HEK293 (cell line): ENCODE measurements at regions not wholly inside any gene's neighbourhood (a gene's known extent, or its start where the extent isn't known, plus 50 kb on each side); places are given as distances from the start of the nearest gene placed in this dataset.

Source experiments
- CTCF ChIA-PET: fragments of 350-600 bp; formaldehyde crosslinking; extraction: SDS; loops from one replicate; lab custom pipeline; 2021; ENCODE audit warnings: antibody characterized with exemption; lab: Yijun Ruan, JAX
- POLR2A ChIA-PET: fragments of 300-600 bp; formaldehyde crosslinking; extraction: SDS; loops from one replicate; lab custom pipeline; 2020; ENCODE audit warnings: antibody characterized with exemption, inconsistent platforms; lab: Yijun Ruan, JAX
- H3K27ac ChIP-seq: fragments of 200-500 bp; sonication (Bioruptor generic); 2 replicates; pipeline ENCODE4 v1.5.1; 2014; ENCODE audit warnings: low read depth, low read length, control low read depth, inconsistent platforms; ENCODE audit errors: extremely low read depth
- H3K36me3 ChIP-seq, 2 experiments: fragments of 200-500 bp in 1 of 2; sonication (Bioruptor generic) in 1 of 2; 1 replicate in 1 of 2; 2 replicates in 1 of 2; pipeline ENCODE4 v1.5.1; 2014 to 2017; ENCODE audit warnings: inconsistent platforms in 2 of 2, low read length in 2 of 2; ENCODE audit not compliant: control insufficient read depth in 2 of 2, insufficient read depth in 1 of 2
- H3K4me1 ChIP-seq: fragments of 200-500 bp; sonication (Bioruptor generic); 2 replicates; pipeline ENCODE4 v1.5.1; 2014; ENCODE audit warnings: mild to moderate bottlenecking, low read length, inconsistent platforms; ENCODE audit not compliant: control insufficient read depth, insufficient read depth
- H3K4me3 ChIP-seq: 2 replicates; pipeline ENCODE4 v1.5.1; 2011; ENCODE audit warnings: low read depth, mild to moderate bottlenecking, control low read depth, low read length, moderate library complexity
- H3K9me3 ChIP-seq: fragments of 200-500 bp; sonication (Bioruptor generic); 2 replicates; pipeline ENCODE4 v1.5.1; 2014; ENCODE audit warnings: low read depth, low read length, inconsistent platforms; ENCODE audit not compliant: control insufficient read depth, insufficient read depth
- ATF2 ChIP-seq: fragments of 450-650 bp; formaldehyde crosslinking; IDR thresholded peaks from 2 replicates; pipeline ENCODE4 v1.5.1; 2016; ENCODE audit warnings: missing biosample characterization, missing genetic modification characterization, low read depth
- ELK4 ChIP-seq: IDR thresholded peaks from 2 replicates; pipeline ENCODE4 v1.6.1; 2011; ENCODE audit warnings: mild to moderate bottlenecking, low read depth, low read length, borderline replicate concordance
- MYNN ChIP-seq: fragments of 450-650 bp; formaldehyde crosslinking; IDR thresholded peaks from 2 replicates; pipeline ENCODE4 v1.5.1; 2016; ENCODE audit warnings: missing biosample characterization, missing genetic modification characterization, borderline replicate concordance
- PRDM10 ChIP-seq: fragments of 450-650 bp; formaldehyde crosslinking; IDR thresholded peaks from 2 replicates; pipeline ENCODE4 v1.5.1; 2016; ENCODE audit warnings: missing biosample characterization, missing genetic modification characterization
- ZBTB10 ChIP-seq: fragments of 450-650 bp; formaldehyde crosslinking; IDR thresholded peaks from 2 replicates; pipeline ENCODE4 v1.5.1; 2016; ENCODE audit warnings: missing biosample characterization, missing genetic modification characterization
- ZFP41 ChIP-seq: fragments of 450-650 bp; formaldehyde crosslinking; IDR thresholded peaks from 2 replicates; pipeline ENCODE4 v1.5.1; 2016; ENCODE audit warnings: missing biosample characterization, missing genetic modification characterization, borderline replicate concordance
- ZNF140 ChIP-seq: fragments of 450-650 bp; formaldehyde crosslinking; IDR thresholded peaks from 2 replicates; pipeline ENCODE4 v1.5.1; 2016; ENCODE audit warnings: missing biosample characterization, missing genetic modification characterization
- ZNF23 ChIP-seq: fragments of 450-650 bp; formaldehyde crosslinking; IDR thresholded peaks from 2 replicates; pipeline ENCODE4 v1.5.1; 2016; ENCODE audit warnings: missing biosample characterization, missing genetic modification characterization, borderline replicate concordance
- ZNF280C ChIP-seq: fragments of 450-650 bp; formaldehyde crosslinking; IDR thresholded peaks from 2 replicates; pipeline ENCODE4 v1.5.1; 2016; ENCODE audit warnings: missing biosample characterization, missing genetic modification characterization
- ZNF354C ChIP-seq: fragments of 450-650 bp; formaldehyde crosslinking; IDR thresholded peaks from 2 replicates; pipeline ENCODE4 v1.5.1; 2016; ENCODE audit warnings: missing biosample characterization, missing genetic modification characterization, low read depth, borderline replicate concordance
- ZNF548 ChIP-seq: fragments of 450-650 bp; formaldehyde crosslinking; IDR thresholded peaks from 2 replicates; pipeline ENCODE4 v1.5.1; 2016; ENCODE audit warnings: missing biosample characterization, missing genetic modification characterization
- ZNF610 ChIP-seq: fragments of 450-650 bp; formaldehyde crosslinking; IDR thresholded peaks from 2 replicates; pipeline ENCODE4 v1.5.1; 2016; ENCODE audit warnings: missing biosample characterization, missing genetic modification characterization, borderline replicate concordance
- ZNF701 ChIP-seq: fragments of 450-650 bp; formaldehyde crosslinking; IDR thresholded peaks from 2 replicates; pipeline ENCODE4 v1.5.1; 2016; ENCODE audit warnings: missing biosample characterization, missing genetic modification characterization
- ZXDB ChIP-seq: fragments of 450-650 bp; formaldehyde crosslinking; IDR thresholded peaks from 2 replicates; pipeline ENCODE4 v1.5.1; 2016; ENCODE audit warnings: missing biosample characterization, missing genetic modification characterization

- no peak for TF ChIP-seq ZBTB10
- TF ChIP-seq ZNF701 (tag by site-specific recombination): no peak
- TF ChIP-seq PRDM10: no peak
- no peak for TF ChIP-seq ZFP41
- TF ChIP-seq ELK4: no peak
- TF ChIP-seq ZNF548 (tag by site-specific recombination): no peak
- no peak for TF ChIP-seq ZNF140 (tag by site-specific recombination)
- no peak for TF ChIP-seq ZNF354C (tag by site-specific recombination)
- TF ChIP-seq ZNF610: no peak
Observed at GRCh38 chr3:68103811-68104210, 449.4 kb upstream of the SUCLG2 start (continued).

- Histone ChIP-seq H3K4me1 (no peaks in the 10 kb centered on the region), H3K36me3 (no peaks in the 10 kb centered on the region), H3K27ac (no peak overlapping the region), H3K9me3 (no peaks in the 10 kb centered on the region), H3K4me3 (no peak overlapping the region)
- TF ChIP-seq ATF2 (tag by site-specific recombination): no peak
- no peak for TF ChIP-seq ZNF23 (tag by site-specific recombination)
- no peak for TF ChIP-seq ZNF280C (tag by site-specific recombination)
- POLR2A ChIA-PET: no interaction called here
- CTCF ChIA-PET: no interaction called here
Observed at GRCh38 chr3:68090571-68090970, 436.2 kb upstream of the SUCLG2 start.

GRCh38 chr3:68089572-68090011 is 435.2 kb upstream of the SUCLG2 start:
- Histone ChIP-seq H3K36me3 (no peaks in the 10 kb centered on the region), H3K9me3 (no peaks in the 10 kb centered on the region), H3K4me1 (no peaks in the 10 kb centered on the region), H3K4me3 (no peak overlapping the region), H3K27ac (no peak overlapping the region)
- TF ChIP-seq ZXDB (tag by site-specific recombination): no peak
- TF ChIP-seq MYNN (tag by site-specific recombination): no peak
- CTCF ChIA-PET: no interaction called here
- POLR2A ChIA-PET: no interaction called here
